Activated T-cell treated with anti-CD3 and anti-CD28 coated beads, Interleukin-2, amount 50 U/mL, for 48 hours (primary cell): ENCODE measurements at regions not wholly inside any gene's neighbourhood (a gene's known extent, or its start where the extent isn't known, plus 50 kb on each side); places are given as distances from the start of the nearest gene placed in this dataset.
"Not testable (repeated sequence)": the region's sequence is repeated elsewhere in the genome, so short reads cannot be mapped to it uniquely, and the experiment has no call there.

Source experiments
- DNase-seq, 2 experiments: peaks; one replicate each; pipeline ENCODE4 v3.0.0-alpha.2; 2020

GRCh38 chr4:43089730-43090129, 197.2 kb downstream of the GRXCR1 start:
- DNase-seq = no peak

GRCh38 chr4:43103048-43103447, 210.5 kb downstream of the GRXCR1 start:
- no peak for DNase-seq

DNA sequence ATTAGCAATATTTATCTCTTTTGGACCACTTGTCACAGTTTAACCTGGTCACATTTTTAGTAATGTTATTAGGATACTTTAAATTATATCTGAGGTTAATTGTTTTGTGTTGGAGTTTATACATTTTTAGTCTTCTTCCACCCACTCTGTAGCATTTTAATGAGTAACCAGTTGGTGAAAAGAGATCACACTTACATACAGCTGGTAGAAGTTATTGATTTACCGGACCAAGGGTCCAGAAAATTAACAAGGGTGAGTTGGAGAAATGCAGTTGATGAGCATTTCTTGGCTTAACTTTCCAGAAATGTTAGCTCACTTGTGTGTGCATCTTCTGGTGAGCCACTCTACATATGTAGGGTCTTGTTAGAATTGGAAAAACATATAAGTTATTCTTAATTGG, 219.6 kb downstream of the GRXCR1 start:
- DNase-seq = no peak

GRCh38 chr4:43113196-43113595, 220.7 kb downstream of the GRXCR1 start:
- DNase-seq = no peak

- no peak for DNase-seq
Observed at GRCh38 chr4:43126595-43126994, 234.1 kb downstream of the GRXCR1 start.

GRCh38 chr4:43130228-43131021, 237.9 kb downstream of the GRXCR1 start:
- DNase-seq = no peak

- DNase-seq = peak; percentile 49 to 55
Observed at GRCh38 chr4:43132010-43132582, 239.6 kb downstream of the GRXCR1 start.

GRCh38 chr4:43133566-43133965, 241.1 kb downstream of the GRXCR1 start:
- no peak for DNase-seq

GRCh38 chr4:43136752-43137151, 244.2 kb downstream of the GRXCR1 start:
- DNase-seq = no peak

- no peak for DNase-seq
Observed at GRCh38 chr4:43146198-43146597, 253.7 kb downstream of the GRXCR1 start.

GRCh38 chr4:43148481-43148880, 256.0 kb downstream of the GRXCR1 start:
- no peak for DNase-seq

GRCh38 chr4:43163101-43163792, 270.7 kb downstream of the GRXCR1 start:
- no peak for DNase-seq

- DNase-seq = no peak
Observed at GRCh38 chr4:43189741-43190140, 297.2 kb downstream of the GRXCR1 start.

DNA sequence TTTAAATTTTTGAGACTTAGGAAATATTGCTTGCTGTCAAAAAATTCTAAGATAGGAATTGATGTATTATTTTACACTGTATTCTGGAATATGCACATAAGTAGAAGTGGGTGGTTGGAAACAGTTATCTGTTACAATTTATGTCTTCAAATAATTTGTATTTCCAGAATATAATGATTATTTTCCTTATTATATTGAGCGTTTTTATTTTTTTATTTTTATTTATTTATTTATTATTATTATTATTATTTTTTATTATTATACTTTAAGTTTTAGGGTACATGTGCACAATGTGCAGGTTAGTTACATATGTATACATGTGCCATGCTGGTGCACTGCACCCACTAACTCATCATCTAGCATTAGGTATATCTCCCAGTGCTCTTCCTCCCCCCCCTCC, 320.1 kb downstream of the GRXCR1 start:
- not testable (repeated sequence) for DNase-seq

DNA sequence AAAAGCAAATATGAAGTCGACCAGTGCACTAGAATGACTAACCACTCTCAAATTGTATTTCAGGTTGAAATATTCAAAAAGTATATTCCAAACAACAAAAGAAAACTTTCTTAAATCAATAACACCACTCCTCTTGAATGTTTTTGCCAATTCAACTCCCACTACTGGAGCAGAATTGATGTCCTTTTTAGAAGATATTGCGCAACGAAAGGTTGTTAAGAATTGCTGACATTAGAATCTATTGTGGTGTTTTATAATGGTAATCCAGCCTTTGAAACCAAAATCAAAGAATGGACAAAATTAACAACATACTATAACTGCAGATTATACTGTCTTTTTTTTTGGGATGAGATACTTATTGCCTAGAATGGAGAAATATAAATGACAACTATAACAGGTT, 331.3 kb downstream of the GRXCR1 start:
- no peak for DNase-seq

DNA sequence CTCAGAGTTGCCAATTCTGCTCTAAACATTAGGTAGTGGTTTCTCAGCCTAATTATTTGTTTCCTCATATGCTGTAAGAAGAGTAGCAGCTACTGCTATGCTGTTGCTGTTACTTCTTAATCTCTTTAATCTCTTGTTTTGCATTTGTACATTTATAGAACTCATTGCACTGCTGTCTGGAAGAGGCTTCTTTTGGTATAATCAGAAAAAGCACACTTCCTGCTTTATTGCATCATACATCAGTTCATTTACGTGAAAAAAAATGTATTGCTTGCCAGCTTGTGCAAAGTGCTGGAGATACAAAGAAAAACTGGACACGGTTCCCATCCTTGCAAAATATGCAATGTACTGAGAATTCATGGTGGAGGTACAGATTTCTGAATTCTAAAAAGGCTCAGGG, 332.0 kb downstream of the GRXCR1 start:
- DNase-seq = no peak

DNA sequence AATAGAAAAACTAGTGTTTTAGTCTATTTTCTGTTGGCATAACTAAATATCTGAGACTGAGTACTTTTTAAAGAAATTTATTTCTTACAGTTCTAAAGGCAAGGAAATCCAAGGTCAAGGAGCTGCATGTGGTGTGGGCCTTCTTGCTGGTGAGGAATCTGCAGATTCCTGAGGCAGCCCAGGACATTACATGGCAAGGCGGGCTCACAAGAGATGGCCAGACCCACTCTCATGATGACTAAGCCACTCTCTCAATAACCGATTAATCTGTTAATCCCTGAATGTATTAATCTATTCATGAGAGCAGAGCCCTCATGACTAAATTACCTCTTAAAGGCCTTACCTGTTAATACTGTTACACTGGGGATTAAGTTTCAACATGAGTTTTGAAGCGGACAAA, 340.8 kb downstream of the GRXCR1 start:
- no peak for DNase-seq

- DNase-seq = no peak
Observed at GRCh38 chr4:43234626-43235415, 342.3 kb downstream of the GRXCR1 start.

- no peak for DNase-seq
Observed at GRCh38 chr4:43238008-43238407, 345.5 kb downstream of the GRXCR1 start.

- no peak for DNase-seq
Observed at GRCh38 chr4:43238585-43238984, 346.1 kb downstream of the GRXCR1 start.

- DNase-seq = no peak
Observed at GRCh38 chr4:43241104-43241503, 348.6 kb downstream of the GRXCR1 start.

- no peak for DNase-seq
Observed at GRCh38 chr4:43242606-43243005, 350.1 kb downstream of the GRXCR1 start.

GRCh38 chr4:43243433-43244116, 351.1 kb downstream of the GRXCR1 start:
- DNase-seq = no peak
